H1 (cell line): ENCODE measurements at regions not wholly inside any gene's neighbourhood (a gene's known extent, or its start where the extent isn't known, plus 50 kb on each side); places are given as distances from the start of the nearest gene placed in this dataset.

Experiments used
- CTCF ChIA-PET: fragments of 300-600 bp; sonication (Branson Sonifier 250); formaldehyde crosslinking; loops from one replicate; lab custom pipeline; 2021; ENCODE audit not compliant: partially characterized antibody; lab: Charles Lee
- POLR2A ChIA-PET: fragments of 300-600 bp; sonication (Branson Sonifier 250); formaldehyde crosslinking; loops from one replicate; lab custom pipeline; 2021; ENCODE audit warnings: inconsistent platforms; ENCODE audit not compliant: partially characterized antibody; lab: Charles Lee
- DNase-seq, 2 experiments: peaks; one replicate each; pipeline versions ENCODE4 v3.0.0 to v3.0.0-alpha.2; 2010 to 2022; ENCODE audit warnings: low spot score in 2 of 2, low read depth in 1 of 2, mixed read lengths in 1 of 2
- FAIRE-seq: peaks from 2 replicates; lab custom pipeline; 2011; peaks lifted over from hg19 to GRCh38; lab: Jason Lieb, UNC
- H2AFZ ChIP-seq: 2 replicates; pipeline ENCODE4 v1.8.1; 2012; ENCODE audit warnings: low read length, inconsistent platforms
- H2AK5ac ChIP-seq: 2 replicates; pipeline ENCODE4 v1.6.1; 2013; ENCODE audit warnings: low read depth, low read length
- H2BK120ac ChIP-seq: replicated peaks from 2 replicates; pipeline ENCODE3; 2013; ENCODE audit warnings: low read depth, low read length, inconsistent platforms
- H2BK12ac ChIP-seq: 2 replicates; pipeline ENCODE4 v1.6.1; 2013; ENCODE audit warnings: low read depth, low read length
- H2BK15ac ChIP-seq: 2 replicates; pipeline ENCODE4 v1.6.1; 2013; ENCODE audit warnings: low read length
- H2BK20ac ChIP-seq: 2 replicates; pipeline ENCODE4 v1.6.1; 2013; ENCODE audit warnings: low read length
- H2BK5ac ChIP-seq: 2 replicates; pipeline ENCODE4 v1.6.1; 2013; ENCODE audit warnings: low read depth, low read length
- H3K14ac ChIP-seq: 2 replicates; pipeline ENCODE4 v1.6.1; 2013; ENCODE audit warnings: inconsistent platforms; ENCODE audit not compliant: insufficient read length
- H3K18ac ChIP-seq: 2 replicates; pipeline ENCODE4 v1.6.1; 2013; ENCODE audit warnings: low read length; ENCODE audit errors: extremely low read depth
- H3K23ac ChIP-seq: 2 replicates; pipeline ENCODE4 v1.6.1; 2013; ENCODE audit warnings: inconsistent platforms; ENCODE audit not compliant: insufficient read length
- H3K23me2 ChIP-seq: 2 replicates; pipeline ENCODE4 v1.6.1; 2013; ENCODE audit warnings: low read depth, low read length
- H3K27ac ChIP-seq: 2 replicates; pipeline ENCODE4 v1.6.1; 2011; ENCODE audit warnings: low read depth, low read length, inconsistent platforms
- H3K27me3 ChIP-seq, 4 experiments: replicated peaks in 1 of 4; 1 replicate in 1 of 4; 2 replicates in 3 of 4; pipeline versions ENCODE4 v1.6.1 to v1.8.1; 2011 to 2013; ENCODE audit warnings: low read length in 3 of 4, mild to moderate bottlenecking in 3 of 4, inconsistent platforms in 2 of 4, mixed read lengths in 2 of 4, moderate library complexity in 1 of 4; ENCODE audit not compliant: control insufficient read depth in 3 of 4, insufficient read depth in 3 of 4; ENCODE audit errors: extremely low read depth in 1 of 4
- H3K36me3 ChIP-seq, 4 experiments: 2 replicates each; pipeline versions ENCODE4 v1.6.1 to v1.8.1; 2011 to 2013; ENCODE audit warnings: mild to moderate bottlenecking in 4 of 4, low read length in 3 of 4, moderate library complexity in 2 of 4, control low read depth in 1 of 4, inconsistent platforms in 1 of 4; ENCODE audit not compliant: insufficient read depth in 4 of 4, control insufficient read depth in 2 of 4
- H3K4ac ChIP-seq: replicated peaks from 2 replicates; pipeline ENCODE3; 2013; ENCODE audit warnings: low read length, low read depth, mixed read lengths, inconsistent platforms; ENCODE audit not compliant: insufficient read length
- H3K4me1 ChIP-seq, 4 experiments: replicated peaks in 1 of 4; 1 replicate in 1 of 4; 2 replicates in 3 of 4; pipeline versions ENCODE4 v1.6.1 to v1.8.1; 2011 to 2013; ENCODE audit warnings: low read length in 3 of 4, inconsistent platforms in 2 of 4, mixed read lengths in 1 of 4; ENCODE audit not compliant: insufficient read depth in 4 of 4, control insufficient read depth in 3 of 4
- H3K4me2 ChIP-seq, 2 experiments: 2 replicates each; pipeline versions ENCODE4 v1.6.1 to v1.8.1; 2011 to 2013; ENCODE audit warnings: low read depth in 2 of 2, low read length in 2 of 2, control low read depth in 1 of 2, inconsistent platforms in 1 of 2, mild to moderate bottlenecking in 1 of 2; ENCODE audit not compliant: insufficient read depth in 1 of 2
- H3K4me3 ChIP-seq, 4 experiments: fragments of 200-600, 300-600 bp in 1 of 4; sonication (generic), shearing (Covaris generic), sonication (Bioruptor Twin) in 1 of 4; 2 replicates each; pipeline versions ENCODE4 v1.5.1 to v1.8.1; 2011 to 2016; ENCODE audit warnings: low read length in 4 of 4, low read depth in 3 of 4, control low read depth in 2 of 4, inconsistent platforms in 2 of 4, mild to moderate bottlenecking in 2 of 4, mixed read lengths in 1 of 4, moderate library complexity in 1 of 4; ENCODE audit not compliant: insufficient read depth in 2 of 4; ENCODE audit errors: extremely low read depth in 1 of 4
- H3K56ac ChIP-seq: replicated peaks from 2 replicates; pipeline ENCODE3; 2013; ENCODE audit warnings: low read depth, mild to moderate bottlenecking, mixed read lengths, low read length, inconsistent platforms; ENCODE audit not compliant: insufficient read length
- H3K79me1 ChIP-seq: 2 replicates; pipeline ENCODE4 v1.6.1; 2013; ENCODE audit warnings: low read depth, low read length, control low read depth
- H3K79me2 ChIP-seq, 2 experiments: 2 replicates each; pipeline versions ENCODE4 v1.6.1 to v1.8.1; 2012 to 2013; ENCODE audit warnings: low read length in 2 of 2, mild to moderate bottlenecking in 2 of 2, inconsistent platforms in 1 of 2; ENCODE audit not compliant: insufficient read depth in 2 of 2, control insufficient read depth in 1 of 2
- H3K9ac ChIP-seq, 4 experiments: replicated peaks in 1 of 4; 1 replicate in 1 of 4; 2 replicates in 3 of 4; pipeline versions ENCODE4 v1.6.1 to v1.8.1; 2011 to 2013; ENCODE audit warnings: low read depth in 3 of 4, low read length in 3 of 4, control low read depth in 2 of 4, mild to moderate bottlenecking in 2 of 4, moderate library complexity in 2 of 4, inconsistent platforms in 1 of 4; ENCODE audit errors: extremely low read depth in 1 of 4
- H3K9me3 ChIP-seq, 2 experiments: 2 replicates each; pipeline versions ENCODE4 v1.6.1 to v1.8.1; 2012 to 2013; ENCODE audit warnings: mild to moderate bottlenecking in 2 of 2, moderate library complexity in 2 of 2, control low read depth in 1 of 2, inconsistent platforms in 1 of 2, low read depth in 1 of 2, low read length in 1 of 2, mixed read lengths in 1 of 2; ENCODE audit not compliant: insufficient read depth in 2 of 2
- H4K20me1 ChIP-seq, 2 experiments: replicated peaks in 1 of 2; 2 replicates each; pipeline versions ENCODE3 to v1.8.1; 2011 to 2013; ENCODE audit warnings: inconsistent platforms in 2 of 2, low read length in 2 of 2, mild to moderate bottlenecking in 1 of 2; ENCODE audit not compliant: insufficient read depth in 2 of 2, control insufficient read depth in 1 of 2
- H4K5ac ChIP-seq: 2 replicates; pipeline ENCODE4 v1.6.1; 2013; ENCODE audit warnings: low read length, low read depth, mixed read lengths, inconsistent platforms; ENCODE audit not compliant: insufficient read length
- H4K8ac ChIP-seq: 2 replicates; pipeline ENCODE4 v1.8.0; 2013; ENCODE audit warnings: mild to moderate bottlenecking, moderate library complexity, low read length, inconsistent platforms; ENCODE audit not compliant: insufficient read depth; ENCODE audit errors: extremely low read depth
- H4K91ac ChIP-seq: replicated peaks from 2 replicates; pipeline ENCODE3; 2013; ENCODE audit warnings: low read length, mixed read lengths, inconsistent platforms; ENCODE audit not compliant: insufficient read length
- CHD2 ChIP-seq: IDR thresholded peaks from 2 replicates; pipeline ENCODE4 v1.6.1; 2012; ENCODE audit warnings: low read length, improper control_type of control experiment
- CREB1 ChIP-seq: IDR thresholded peaks from 2 replicates; pipeline ENCODE4 v1.6.1; 2012; ENCODE audit warnings: inconsistent platforms
- HDAC2 ChIP-seq, 2 experiments: fragments of 300-600 bp in 1 of 2; sonication (generic) in 1 of 2; IDR thresholded peaks; 2 replicates each; pipeline ENCODE4 v1.6.1; 2011 to 2012; ENCODE audit warnings: low read depth in 2 of 2, low read length in 2 of 2, mild to moderate bottlenecking in 2 of 2, moderate library complexity in 2 of 2, borderline replicate concordance in 1 of 2, inconsistent platforms in 1 of 2
- PHF8 ChIP-seq: fragments of 200-600 bp; sonication (generic); conservative IDR thresholded peaks from 2 replicates; pipeline ENCODE4 v1.7.1; 2012; ENCODE audit warnings: low read depth, mild to moderate bottlenecking, inconsistent platforms, low read length, moderate library complexity
- SIX5 ChIP-seq: IDR thresholded peaks from 2 replicates; pipeline ENCODE4 v1.6.1; 2011; ENCODE audit warnings: mild to moderate bottlenecking, low read depth, low read length
- WGBS, 2 experiments: shearing (Covaris generic) in 1 of 2; methylation state at CpG; one replicate each; pipeline versions ENCODE4 v1.1.6 to v1.1.7; 2013 to 2015; ENCODE audit warnings: low lambda C conversion rate in 2 of 2, mixed read lengths in 2 of 2, inconsistent platforms in 1 of 2, low coverage in 1 of 2, missing lambda C conversion rate in 1 of 2; ENCODE audit not compliant: insufficient replicate concordance in 2 of 2, insufficient coverage in 1 of 2, insufficient read length in 1 of 2; ENCODE audit errors: extremely low coverage in 1 of 2, missing lambda C conversion rate in 1 of 2; 5-methylcytosine and 5-hydroxymethylcytosine counted together

DNA sequence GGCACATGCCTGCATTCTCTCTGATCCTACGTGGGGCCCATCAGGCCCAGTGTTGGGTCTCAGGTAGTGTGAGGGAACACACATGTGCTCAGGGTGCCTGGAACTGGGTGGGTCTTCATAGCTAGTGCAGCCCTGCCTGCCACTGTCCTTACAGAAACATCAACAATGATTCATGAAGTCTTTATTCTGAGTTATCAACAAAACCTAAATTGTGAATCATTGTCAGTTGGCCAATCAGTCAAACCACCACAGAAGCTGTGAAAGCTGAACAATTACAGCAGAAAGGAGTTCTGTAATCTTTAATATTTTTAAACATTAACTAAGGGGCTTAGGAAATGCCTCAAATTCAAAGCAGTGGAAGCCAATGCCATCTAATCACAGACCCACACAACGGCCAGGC, 82.8 kb upstream of the ZNF521 start:
- Histone ChIP-seq H2BK5ac (no peak overlapping the region), H3K27ac (no peak overlapping the region), H3K4me2 (no peak overlapping the region), H4K8ac (no peak overlapping the region), H3K4me1 (0 out of 7 replicates have a peak, but pooled peaks cover 0 to 4% (median 0%) of the 10 kb centered on the region in 4 experiments), H2AK5ac (no peak overlapping the region), H2AFZ (no peak overlapping the region), H2BK120ac (no peak overlapping the region), H3K79me2 (no peaks in the 10 kb centered on the region), H4K20me1 (no peaks in the 10 kb centered on the region), H3K79me1 (no peaks in the 10 kb centered on the region), H3K36me3 (no peaks in the 10 kb centered on the region), H4K91ac (no peak overlapping the region), H2BK20ac (no peak overlapping the region), H3K4me3 (no peak overlapping the region), H3K9me3 (no peaks in the 10 kb centered on the region), H3K23ac (no peak overlapping the region), H2BK12ac (no peak overlapping the region), H3K14ac (no peak overlapping the region), H3K23me2 (no peaks in the 10 kb centered on the region), H3K27me3 (no peaks in the 10 kb centered on the region), H3K4ac (no peak overlapping the region), H3K56ac (no peak overlapping the region), H3K9ac (no peak overlapping the region), H3K18ac (no peak overlapping the region), H4K5ac (no peak overlapping the region), H2BK15ac (no peak overlapping the region)
- TF ChIP-seq PHF8 (no peak), HDAC2 (IDR thresholded peaks at IDR 0.05; ENCODE audit: borderline replicate concordance in 1 of 2, low read depth in 2 of 2, low read length in 2 of 2) (no peak), SIX5 (no peak), CHD2 (no peak), CREB1 (no peak)
- POLR2A ChIA-PET = interaction anchor here (1.1 kb wide), 1 partner anchor 8 kb away, joined by 3 read pairs; no protein-coding TSS in a partner anchor
- no peak for DNase-seq
- WGBS, 2 experiments = 89% methylated on average over 2 of the region's 2 CpGs; no CpG with 5 or more reads in 1 of the 2 experiments
- CTCF ChIA-PET = no interaction called here
- no peak for FAIRE-seq
